ENCODE measurements at regions not wholly inside any gene's neighbourhood (a gene's known extent, or its start where the extent isn't known, plus 50 kb on each side); places are given as distances from the start of the nearest gene placed in this dataset.
"Not testable (repeated sequence)": the region's sequence is repeated elsewhere in the genome, so short reads cannot be mapped to it uniquely, and the experiment has no call there.

- Histone ChIP-seq H3K79me2 (ENCODE audit: insufficient read depth, low read length) (no peaks in the 10 kb centered on the region), H3K9ac (ENCODE audit: low read length) (no peak overlapping the region), H3K27me3 (ENCODE audit: insufficient read depth, low read length) (peaks cover 3% of the 10 kb centered on the region; the same call in 1 of the 2 replicates), H3K36me3 (ENCODE audit: insufficient read depth, low read length) (no peaks in the 10 kb centered on the region), H3K27ac (ENCODE audit: low read depth, low read length, poor library complexity, severe bottlenecking) (no peak overlapping the region), H3F3A (ENCODE audit: insufficient read depth, low read length) (no peaks in the 10 kb centered on the region), H3K9me2 (ENCODE audit: low read depth, low read length) (no peaks in the 10 kb centered on the region), H3K4me2 (ENCODE audit: low read length) (no peak overlapping the region), H3K4me3 (ENCODE audit: low read depth, low read length, poor library complexity, severe bottlenecking) (no peak overlapping the region), H3K4me1 (ENCODE audit: insufficient read depth, low read length, severe bottlenecking) (no peaks in the 10 kb centered on the region), H4K20me1 (ENCODE audit: insufficient read depth, low read length) (no peaks in the 10 kb centered on the region), H2AFZ (ENCODE audit: low read length) (no peak overlapping the region), H3K9me3 (ENCODE audit: low read length) (no peaks in the 10 kb centered on the region)
- TF ChIP-seq EZH2 (IDR thresholded peaks at IDR 0.05; ENCODE audit: borderline replicate concordance, low read length) (no peak), CTCF (IDR thresholded peaks at IDR 0.05; ENCODE audit: low read length) (no peak)
Measured at GRCh38 chr10:129063212-129063611, 403.8 kb upstream of the MGMT start.

DNA sequence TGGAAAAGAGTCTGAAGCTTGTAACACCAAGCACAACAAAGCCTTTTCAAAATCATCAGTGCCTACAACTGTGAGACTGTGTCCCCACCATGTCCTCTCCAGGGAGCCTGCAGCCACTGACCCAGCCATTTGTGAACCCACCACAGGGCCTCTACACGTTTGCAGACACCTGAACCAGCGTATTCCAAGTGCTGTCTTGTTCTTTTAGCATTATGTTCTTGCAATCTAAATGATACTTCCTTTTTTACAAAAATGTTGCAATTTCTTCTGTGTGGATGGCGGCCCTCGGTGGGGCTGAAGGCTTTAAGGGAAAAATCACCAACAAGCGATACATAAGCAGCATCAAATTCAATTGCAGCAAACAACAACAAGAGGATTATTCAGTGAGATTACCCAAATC is 403.2 kb upstream of the MGMT start:
- H3K79me2 ChIP-seq (ENCODE audit: insufficient read depth, low read length), result no peaks in the 10 kb centered on the region
- H4K20me1 ChIP-seq (ENCODE audit: insufficient read depth, low read length), result no peaks in the 10 kb centered on the region
- H3K36me3 ChIP-seq (ENCODE audit: insufficient read depth, low read length), result no peaks in the 10 kb centered on the region
- H3K27ac ChIP-seq (ENCODE audit: low read depth, low read length, poor library complexity, severe bottlenecking), result no peak overlapping the region
- H3K9me2 ChIP-seq (ENCODE audit: low read depth, low read length), result no peaks in the 10 kb centered on the region
- no peaks in the 10 kb centered on the region for H3K9me3 ChIP-seq (ENCODE audit: low read length)
- H3K4me1 ChIP-seq (ENCODE audit: insufficient read depth, low read length, severe bottlenecking), result no peaks in the 10 kb centered on the region
- H3K9ac ChIP-seq (ENCODE audit: low read length), result no peak overlapping the region
- H3K4me3 ChIP-seq (ENCODE audit: low read depth, low read length, poor library complexity, severe bottlenecking), result no peak overlapping the region
- H3K27me3 ChIP-seq (ENCODE audit: insufficient read depth, low read length), result no peaks in the 10 kb centered on the region
- H3K4me2 ChIP-seq (ENCODE audit: low read length), result no peak overlapping the region
- no peak overlapping the region for H2AFZ ChIP-seq (ENCODE audit: low read length)
- no peak for TF ChIP-seq CTCF (IDR thresholded peaks at IDR 0.05; ENCODE audit: low read length)
- TF ChIP-seq EZH2 (IDR thresholded peaks at IDR 0.05; ENCODE audit: borderline replicate concordance, low read length), result no peak
- no peaks in the 10 kb centered on the region for H3F3A ChIP-seq (ENCODE audit: insufficient read depth, low read length)

- not testable (repeated sequence) for H3K9ac ChIP-seq (ENCODE audit: low read length); H4K20me1 ChIP-seq (ENCODE audit: insufficient read depth, low read length); H3K4me1 ChIP-seq (ENCODE audit: insufficient read depth, low read length, severe bottlenecking); H3K36me3 ChIP-seq (ENCODE audit: insufficient read depth, low read length); H3K79me2 ChIP-seq (ENCODE audit: insufficient read depth, low read length); H3K27ac ChIP-seq (ENCODE audit: low read depth, low read length, poor library complexity, severe bottlenecking); H3K9me2 ChIP-seq (ENCODE audit: low read depth, low read length); H3F3A ChIP-seq (ENCODE audit: insufficient read depth, low read length); H2AFZ ChIP-seq (ENCODE audit: low read length); H3K4me3 ChIP-seq (ENCODE audit: low read depth, low read length, poor library complexity, severe bottlenecking); H3K9me3 ChIP-seq (ENCODE audit: low read length); H3K4me2 ChIP-seq (ENCODE audit: low read length); H3K27me3 ChIP-seq (ENCODE audit: insufficient read depth, low read length)
Measured at GRCh38 chr10:129066529-129066928, 400.5 kb upstream of the MGMT start.

DNA sequence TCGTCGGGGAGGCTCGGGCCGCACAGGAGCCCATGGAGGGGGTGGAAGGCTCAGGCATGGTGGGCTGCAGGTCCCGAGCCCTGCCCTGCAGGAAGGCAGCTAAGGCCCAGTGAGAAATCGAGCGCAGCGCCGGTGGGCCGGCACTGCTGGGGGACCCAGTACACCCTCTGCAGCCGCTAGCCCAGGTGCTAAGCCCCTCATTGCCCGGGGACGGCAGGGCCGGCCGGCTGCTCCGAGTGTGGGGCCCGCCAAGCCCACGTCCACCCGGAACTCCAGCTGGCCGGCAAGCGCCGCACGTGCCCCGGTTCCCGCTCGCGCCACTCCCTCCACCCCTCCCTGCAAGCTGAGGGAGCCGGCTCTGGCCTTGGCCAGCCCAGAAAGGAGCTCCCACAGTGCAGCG is 395.6 kb upstream of the MGMT start:
- H3K9ac ChIP-seq (ENCODE audit: low read length); H3K79me2 ChIP-seq (ENCODE audit: insufficient read depth, low read length); H3F3A ChIP-seq (ENCODE audit: insufficient read depth, low read length); H3K27me3 ChIP-seq (ENCODE audit: insufficient read depth, low read length); H3K4me3 ChIP-seq (ENCODE audit: low read depth, low read length, poor library complexity, severe bottlenecking); H3K4me1 ChIP-seq (ENCODE audit: insufficient read depth, low read length, severe bottlenecking); H3K27ac ChIP-seq (ENCODE audit: low read depth, low read length, poor library complexity, severe bottlenecking); H3K9me3 ChIP-seq (ENCODE audit: low read length); H3K4me2 ChIP-seq (ENCODE audit: low read length); H4K20me1 ChIP-seq (ENCODE audit: insufficient read depth, low read length); H3K36me3 ChIP-seq (ENCODE audit: insufficient read depth, low read length); H3K9me2 ChIP-seq (ENCODE audit: low read depth, low read length); H2AFZ ChIP-seq (ENCODE audit: low read length): not testable (repeated sequence)
